ENCODE measurements at regions not wholly inside any gene's neighbourhood (a gene's known extent, or its start where the extent isn't known, plus 50 kb on each side); places are given as distances from the start of the nearest gene placed in this dataset.

- peaks cover 42% of the 10 kb centered on the region for H3K4me1 ChIP-seq
- intact Hi-C loops (cut with DNase I) = no loop called here
- no peaks in the 10 kb centered on the region for H3K27me3 ChIP-seq
- H3K36me3 ChIP-seq = no peaks in the 10 kb centered on the region
- no peak for DNase-seq (ENCODE audit: extremely low spot score in 2 of 2)
- no peak overlapping the region for H3K27ac ChIP-seq
- no peak overlapping the region for H3K4me3 ChIP-seq
- no peaks in the 10 kb centered on the region for H3K9me3 ChIP-seq
- TF ChIP-seq CTCF (IDR thresholded peaks at IDR 0.05) (no peak), POLR2A (IDR thresholded peaks at IDR 0.05) (no peak), POLR2AphosphoS5 (IDR thresholded peaks at IDR 0.05; ENCODE audit: insufficient read depth in 1 of 2, low read depth in 1 of 2) (no peak)
These were observed 126.2 kb upstream of the SERBP1 start for GRCh38 chr1:67556297-67556900.

GRCh38 chr1:67557696-67558448 lies 127.1 kb upstream of the GADD45A start:
- DNase-seq (ENCODE audit: extremely low spot score in 2 of 2) = no peak
- no peaks in the 10 kb centered on the region for H3K27me3 ChIP-seq
- no peak overlapping the region for H3K4me3 ChIP-seq
- TF ChIP-seq CTCF (IDR thresholded peaks at IDR 0.05) = no peak
- TF ChIP-seq POLR2A (IDR thresholded peaks at IDR 0.05) = no peak
- no peak for TF ChIP-seq POLR2AphosphoS5 (IDR thresholded peaks at IDR 0.05; ENCODE audit: insufficient read depth in 1 of 2, low read depth in 1 of 2)
- intact Hi-C loops (cut with DNase I) = loop anchor here (2.0 kb wide), 1 partner anchor 25 kb away; no protein-coding TSS in a partner anchor
- no peaks in the 10 kb centered on the region for H3K9me3 ChIP-seq
- peak overlapping the region; percentile 64 for H3K27ac ChIP-seq
- peaks cover 49% of the 10 kb centered on the region for H3K4me1 ChIP-seq
- H3K36me3 ChIP-seq = no peaks in the 10 kb centered on the region

- H3K27ac ChIP-seq = peak overlapping the region; percentile 64
- H3K9me3 ChIP-seq = no peaks in the 10 kb centered on the region
- H3K36me3 ChIP-seq = no peaks in the 10 kb centered on the region
- no peak for DNase-seq (ENCODE audit: extremely low spot score in 2 of 2)
- H3K27me3 ChIP-seq = no peaks in the 10 kb centered on the region
- peaks cover 50% of the 10 kb centered on the region for H3K4me1 ChIP-seq
- H3K4me3 ChIP-seq = peak overlapping the region in 1 of 2 donors; percentile 11
- TF ChIP-seq POLR2AphosphoS5 (IDR thresholded peaks at IDR 0.05; ENCODE audit: insufficient read depth in 1 of 2, low read depth in 1 of 2) (no peak), POLR2A (IDR thresholded peaks at IDR 0.05) (no peak), CTCF (IDR thresholded peaks at IDR 0.05) (no peak)
- intact Hi-C loops (cut with DNase I) = loop anchor here (2.0 kb wide), 1 partner anchor 24 kb away; no protein-coding TSS in a partner anchor
These were observed 126.4 kb upstream of the GADD45A start for GRCh38 chr1:67558449-67559193.

- no peaks in the 10 kb centered on the region for H3K27me3 ChIP-seq
- H3K36me3 ChIP-seq = no peaks in the 10 kb centered on the region
- intact Hi-C loops (cut with DNase I) = loop anchor here (2.0 kb wide), 1 partner anchor 24 kb away; no protein-coding TSS in a partner anchor
- peak overlapping the region in 1 of 2 donors; percentile 11 for H3K4me3 ChIP-seq
- H3K9me3 ChIP-seq = no peaks in the 10 kb centered on the region
- TF ChIP-seq POLR2A (IDR thresholded peaks at IDR 0.05) (no peak), POLR2AphosphoS5 (IDR thresholded peaks at IDR 0.05; ENCODE audit: insufficient read depth in 1 of 2, low read depth in 1 of 2) (peak; percentile 31 to 58)
- peaks cover 56% of the 10 kb centered on the region for H3K4me1 ChIP-seq
- peak in 1 of 2 donors; percentile 95 for DNase-seq (ENCODE audit: extremely low spot score in 2 of 2)
- H3K27ac ChIP-seq = peak overlapping the region; percentile 64
These were observed 125.7 kb upstream of the GADD45A start for GRCh38 chr1:67559222-67559700.

GRCh38 chr1:67560580-67561255 lies 124.3 kb upstream of the GADD45A start:
- DNase-seq (ENCODE audit: extremely low spot score in 2 of 2) = no peak
- intact Hi-C loops (cut with DNase I) = loop anchor here (10.0 kb wide), 1 partner anchor 194 kb away; no protein-coding TSS in a partner anchor
- no peaks in the 10 kb centered on the region for H3K27me3 ChIP-seq
- no peak overlapping the region for H3K4me3 ChIP-seq
- peak overlapping the region; percentile 64 for H3K27ac ChIP-seq
- H3K4me1 ChIP-seq = peaks cover 62% of the 10 kb centered on the region
- TF ChIP-seq POLR2A (IDR thresholded peaks at IDR 0.05) (no peak), POLR2AphosphoS5 (IDR thresholded peaks at IDR 0.05; ENCODE audit: insufficient read depth in 1 of 2, low read depth in 1 of 2) (no peak), CTCF (IDR thresholded peaks at IDR 0.05) (no peak)
- H3K36me3 ChIP-seq = no peaks in the 10 kb centered on the region
- no peaks in the 10 kb centered on the region for H3K9me3 ChIP-seq
